Nephron progenitor cell (in vitro differentiated cells): ENCODE measurements at regions not wholly inside any gene's neighbourhood (a gene's known extent, or its start where the extent isn't known, plus 50 kb on each side); places are given as distances from the start of the nearest gene placed in this dataset.

Experiments
- DNase-seq: peaks from one replicate; pipeline ENCODE4 v3.0.0; 2021
- H3K27ac Mint-ChIP-seq: 2 replicates; pipeline ENCODE4 v1.8.0; 2021; ENCODE audit warnings: mild to moderate bottlenecking, moderate library complexity, mixed read lengths
- H3K27me3 Mint-ChIP-seq: 2 replicates; pipeline ENCODE4 v1.8.0; 2021; ENCODE audit warnings: mild to moderate bottlenecking, low read depth, mixed read lengths; ENCODE audit not compliant: poor library complexity
- H3K36me3 Mint-ChIP-seq: 2 replicates; pipeline ENCODE4 v1.8.0; 2021; ENCODE audit warnings: low read depth, mixed read lengths
- H3K4me1 Mint-ChIP-seq: 2 replicates; pipeline ENCODE4 v1.8.0; 2021; ENCODE audit warnings: mixed read lengths
- H3K4me3 Mint-ChIP-seq: 2 replicates; pipeline ENCODE4 v1.8.0; 2021; ENCODE audit warnings: mild to moderate bottlenecking, moderate library complexity, mixed read lengths
- H3K9me3 Mint-ChIP-seq: 2 replicates; pipeline ENCODE4 v1.8.0; 2021; ENCODE audit warnings: mild to moderate bottlenecking, moderate library complexity, mixed read lengths
- TF ChIP-seq, protein P1 (sequence below): fragments of 200-600 bp; sonication (generic); IDR thresholded peaks from 2 replicates; pipeline ENCODE4 v1.5.0; 2021; ENCODE audit warnings: antibody characterized with exemption

DNA sequence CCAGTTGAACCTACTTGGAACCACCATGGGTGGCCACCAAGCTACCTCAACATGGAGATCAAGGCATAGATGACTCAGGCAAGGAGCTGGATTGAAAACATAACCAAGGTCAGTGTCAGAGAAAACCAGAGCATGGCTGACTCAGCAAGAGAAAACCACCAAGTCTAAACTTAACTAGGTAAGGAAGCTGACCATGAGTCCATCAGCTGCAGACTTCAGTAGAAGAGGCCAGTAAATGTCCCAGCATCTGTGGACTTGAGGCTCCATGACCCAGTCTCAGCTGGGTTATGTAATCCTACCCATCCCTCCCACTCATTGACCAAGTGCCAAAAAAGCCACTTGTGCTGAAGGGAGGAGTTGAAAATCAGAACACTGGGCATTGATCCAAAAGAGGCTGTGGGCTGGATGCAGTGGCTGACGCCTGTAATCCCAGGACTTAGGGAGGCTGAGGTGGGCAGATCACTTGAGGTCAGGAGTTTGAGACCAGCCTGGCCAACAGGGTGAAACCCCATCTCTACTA lies 93.7 kb upstream of the CBLN4 start:
- DNase-seq: no peak
- Mint-ChIP-seq H3K4me3 (no peak overlapping the region), H3K9me3 (peaks cover 89% of the 10 kb centered on the region), H3K4me1 (no peaks in the 10 kb centered on the region), H3K36me3 (no peaks in the 10 kb centered on the region), H3K27ac (no peak overlapping the region), H3K27me3 (no peaks in the 10 kb centered on the region)
- TF ChIP-seq, protein P1, sequence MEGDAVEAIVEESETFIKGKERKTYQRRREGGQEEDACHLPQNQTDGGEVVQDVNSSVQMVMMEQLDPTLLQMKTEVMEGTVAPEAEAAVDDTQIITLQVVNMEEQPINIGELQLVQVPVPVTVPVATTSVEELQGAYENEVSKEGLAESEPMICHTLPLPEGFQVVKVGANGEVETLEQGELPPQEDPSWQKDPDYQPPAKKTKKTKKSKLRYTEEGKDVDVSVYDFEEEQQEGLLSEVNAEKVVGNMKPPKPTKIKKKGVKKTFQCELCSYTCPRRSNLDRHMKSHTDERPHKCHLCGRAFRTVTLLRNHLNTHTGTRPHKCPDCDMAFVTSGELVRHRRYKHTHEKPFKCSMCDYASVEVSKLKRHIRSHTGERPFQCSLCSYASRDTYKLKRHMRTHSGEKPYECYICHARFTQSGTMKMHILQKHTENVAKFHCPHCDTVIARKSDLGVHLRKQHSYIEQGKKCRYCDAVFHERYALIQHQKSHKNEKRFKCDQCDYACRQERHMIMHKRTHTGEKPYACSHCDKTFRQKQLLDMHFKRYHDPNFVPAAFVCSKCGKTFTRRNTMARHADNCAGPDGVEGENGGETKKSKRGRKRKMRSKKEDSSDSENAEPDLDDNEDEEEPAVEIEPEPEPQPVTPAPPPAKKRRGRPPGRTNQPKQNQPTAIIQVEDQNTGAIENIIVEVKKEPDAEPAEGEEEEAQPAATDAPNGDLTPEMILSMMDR: no peak

DNA sequence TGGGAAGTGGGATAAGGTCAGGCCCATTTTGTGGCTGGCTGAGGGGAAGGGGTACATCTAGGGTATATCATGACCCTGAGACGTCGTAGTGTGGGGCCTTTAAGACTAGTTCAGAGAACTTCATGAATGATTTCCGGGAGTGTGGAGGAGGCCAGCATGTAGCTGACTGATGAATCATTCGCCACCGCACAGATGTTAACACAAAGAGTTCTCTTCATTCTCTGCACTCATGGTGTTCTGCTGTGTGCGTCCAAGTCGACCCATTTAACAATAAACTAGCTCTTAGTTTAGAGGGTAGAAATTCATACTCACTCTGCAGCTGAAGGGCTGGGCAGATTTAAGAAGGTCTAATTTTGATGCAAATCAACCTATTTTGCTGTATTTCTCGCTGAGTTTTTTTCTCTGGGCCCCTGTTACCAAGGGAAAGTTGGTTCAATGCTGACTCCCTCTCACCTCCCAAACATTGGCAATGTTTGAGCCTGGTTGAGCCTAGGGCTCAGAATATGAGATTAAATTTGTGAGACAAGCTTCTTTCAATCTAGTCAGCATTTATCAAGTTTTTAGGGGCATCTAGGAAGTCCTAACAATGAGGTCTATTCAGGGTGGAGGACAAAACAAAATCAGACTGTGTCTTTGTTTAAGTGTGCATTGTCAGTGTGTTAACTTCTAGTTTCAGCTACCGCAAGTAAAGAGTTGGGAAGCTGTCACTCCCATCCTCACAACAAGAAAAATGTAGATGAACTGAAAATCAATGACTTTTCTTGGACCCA lies 106.8 kb upstream of the CBLN4 start:
- no peaks in the 10 kb centered on the region for H3K36me3 Mint-ChIP-seq
- peaks cover 68% of the 10 kb centered on the region for H3K9me3 Mint-ChIP-seq
- no peak for DNase-seq
- no peak overlapping the region for H3K27ac Mint-ChIP-seq
- no peaks in the 10 kb centered on the region for H3K4me1 Mint-ChIP-seq
- H3K27me3 Mint-ChIP-seq: peaks cover 5% of the 10 kb centered on the region
- TF ChIP-seq, protein P1: no peak
- H3K4me3 Mint-ChIP-seq: no peak overlapping the region

DNA sequence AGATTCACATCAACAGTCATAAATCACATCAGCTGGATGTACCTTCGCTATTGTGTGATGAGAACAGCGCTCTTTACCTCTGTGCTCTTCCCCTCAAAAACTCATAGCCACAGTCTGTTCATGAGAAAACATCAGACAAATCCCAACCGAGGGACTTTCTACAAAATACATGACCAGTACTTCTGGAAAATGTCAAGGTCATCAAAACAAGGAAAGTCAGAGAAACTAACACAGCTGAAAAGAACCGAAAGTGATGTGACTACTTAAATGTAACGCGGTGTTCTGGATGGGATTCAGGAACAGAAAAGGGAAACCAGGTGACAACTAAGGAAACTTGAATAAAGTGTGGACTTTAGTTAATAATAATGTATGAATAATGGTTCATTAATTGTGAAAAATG lies 112.0 kb upstream of the CBLN4 start:
- Mint-ChIP-seq H3K27me3 (no peaks in the 10 kb centered on the region), H3K9me3 (peaks cover 92% of the 10 kb centered on the region), H3K4me3 (no peak overlapping the region), H3K27ac (no peak overlapping the region), H3K36me3 (no peaks in the 10 kb centered on the region), H3K4me1 (no peaks in the 10 kb centered on the region)
- TF ChIP-seq, protein P1: no peak
- DNase-seq: no peak

DNA sequence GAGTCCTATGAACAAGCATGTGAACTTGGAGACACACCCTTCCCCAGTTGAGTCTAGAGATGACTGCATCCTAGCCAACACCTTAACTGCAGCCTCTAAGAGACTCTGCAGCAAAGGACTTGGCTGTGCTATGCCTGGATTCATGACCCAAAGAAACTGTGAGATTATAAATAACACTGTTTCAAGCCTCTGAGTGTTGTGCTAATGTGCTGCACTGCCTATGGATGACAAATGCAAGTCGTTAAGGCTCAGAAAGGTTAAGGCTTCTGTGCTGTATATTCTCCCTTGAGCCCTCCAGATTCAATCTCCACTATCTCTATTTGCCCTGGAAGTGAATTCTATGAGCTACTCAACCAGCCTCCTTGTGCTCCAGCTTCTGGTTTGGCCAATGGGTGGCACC lies 116.5 kb upstream of the CBLN4 start:
- no peak overlapping the region for H3K27ac Mint-ChIP-seq
- no peak overlapping the region for H3K4me3 Mint-ChIP-seq
- TF ChIP-seq, protein P1: no peak
- H3K4me1 Mint-ChIP-seq: no peaks in the 10 kb centered on the region
- H3K36me3 Mint-ChIP-seq: no peaks in the 10 kb centered on the region
- DNase-seq: no peak
- peaks cover 100% of the 10 kb centered on the region for H3K9me3 Mint-ChIP-seq
- H3K27me3 Mint-ChIP-seq: no peaks in the 10 kb centered on the region

- no peaks in the 10 kb centered on the region for H3K4me1 Mint-ChIP-seq
- H3K4me3 Mint-ChIP-seq: no peak overlapping the region
- H3K27me3 Mint-ChIP-seq: no peaks in the 10 kb centered on the region
- peaks cover 59% of the 10 kb centered on the region for H3K9me3 Mint-ChIP-seq
- H3K27ac Mint-ChIP-seq: no peak overlapping the region
- TF ChIP-seq, protein P1: no peak
- DNase-seq: no peak
- no peaks in the 10 kb centered on the region for H3K36me3 Mint-ChIP-seq
These were observed 104.8 kb upstream of the MC3R start for GRCh38 chr20:56143759-56144158.

GRCh38 chr20:56151834-56152233 lies 96.7 kb upstream of the MC3R start:
- Mint-ChIP-seq H3K9me3 (peaks cover 42% of the 10 kb centered on the region), H3K4me1 (no peaks in the 10 kb centered on the region), H3K27me3 (peaks cover 8% of the 10 kb centered on the region), H3K36me3 (peaks cover 5% of the 10 kb centered on the region), H3K4me3 (no peak overlapping the region), H3K27ac (no peak overlapping the region)
- TF ChIP-seq, protein P1: no peak
- DNase-seq: no peak
